ENCODE measurements at regions not wholly inside any gene's neighbourhood (a gene's known extent, or its start where the extent isn't known, plus 50 kb on each side); places are given as distances from the start of the nearest gene placed in this dataset.

- TF ChIP-seq ZBTB49 (CRISPR knock-in tag; IDR thresholded peaks at IDR 0.05; ENCODE audit: borderline replicate concordance) (no peak), PTTG1 (tag; IDR thresholded peaks at IDR 0.05; ENCODE audit: low read depth) (no peak), NCOR1 (IDR thresholded peaks at IDR 0.05) (no peak), POLR2AphosphoS2 (IDR thresholded peaks at IDR 0.05; ENCODE audit: low read length) (no peak), BACH1 (tag; IDR thresholded peaks at IDR 0.05) (no peak), MBD1 (CRISPR knock-in tag; IDR thresholded peaks at IDR 0.05) (no peak), ZNF280A (IDR thresholded peaks at IDR 0.05; ENCODE audit: low read depth, partially characterized antibody) (no peak), ZNF77 (CRISPR knock-in tag; IDR thresholded peaks at IDR 0.05) (no peak), RBM25 (IDR thresholded peaks at IDR 0.05; ENCODE audit: low read depth, low read length, severe bottlenecking) (no peak)
Measured at GRCh38 chr2:122908159-122908558, 1116.9 kb upstream of the CNTNAP5 start (continued).
